Neuron (in vitro differentiated cells): ENCODE measurements at regions not wholly inside any gene's neighbourhood (a gene's known extent, or its start where the extent isn't known, plus 50 kb on each side); places are given as distances from the start of the nearest gene placed in this dataset.
"Not testable (repeated sequence)": the region's sequence is repeated elsewhere in the genome, so short reads cannot be mapped to it uniquely, and the experiment has no call there.

Source experiments
- H2AFZ ChIP-seq: one replicate; pipeline ENCODE4 v1.6.1; 2013; ENCODE audit warnings: low read depth, mild to moderate bottlenecking, inconsistent platforms, low read length, moderate library complexity
- H3K27me3 ChIP-seq: one replicate; pipeline ENCODE4 v1.6.1; 2013; ENCODE audit warnings: low read length; ENCODE audit not compliant: insufficient read depth
- H3K36me3 ChIP-seq: one replicate; pipeline ENCODE4 v1.6.1; 2013; ENCODE audit warnings: low read length; ENCODE audit not compliant: insufficient read depth
- H3K4me1 ChIP-seq: one replicate; pipeline ENCODE4 v1.6.1; 2013; ENCODE audit warnings: low read length; ENCODE audit not compliant: insufficient read depth
- H3K4me3 ChIP-seq: 2 replicates; pipeline ENCODE4 v1.5.1; 2013; ENCODE audit warnings: mild to moderate bottlenecking, low read length, moderate library complexity
- H3K9me3 ChIP-seq: one replicate; pipeline ENCODE4 v1.6.1; 2013; ENCODE audit warnings: low read length

- H2AFZ ChIP-seq, result no peak overlapping the region
- peaks cover 6% of the 10 kb centered on the region for H3K4me1 ChIP-seq
- no peaks in the 10 kb centered on the region for H3K27me3 ChIP-seq
- no peaks in the 10 kb centered on the region for H3K9me3 ChIP-seq
- H3K36me3 ChIP-seq, result no peaks in the 10 kb centered on the region
- H3K4me3 ChIP-seq, result no peak overlapping the region
These were observed 127.9 kb downstream of the PABPC4L start for GRCh38 chr4:134073711-134074110.

GRCh38 chr4:134072137-134072536, 129.5 kb downstream of the PABPC4L start:
- no peaks in the 10 kb centered on the region for H3K36me3 ChIP-seq
- H3K4me1 ChIP-seq, result peaks cover 6% of the 10 kb centered on the region
- no peaks in the 10 kb centered on the region for H3K27me3 ChIP-seq
- no peaks in the 10 kb centered on the region for H3K9me3 ChIP-seq
- H3K4me3 ChIP-seq, result no peak overlapping the region
- no peak overlapping the region for H2AFZ ChIP-seq

GRCh38 chr4:134070174-134070573, 131.4 kb downstream of the PABPC4L start:
- Histone ChIP-seq H3K4me3 (no peak overlapping the region), H3K36me3 (no peaks in the 10 kb centered on the region), H3K27me3 (no peaks in the 10 kb centered on the region), H2AFZ (no peak overlapping the region), H3K4me1 (peaks cover 6% of the 10 kb centered on the region), H3K9me3 (no peaks in the 10 kb centered on the region)

GRCh38 chr4:134057356-134057755, 144.2 kb downstream of the PABPC4L start:
- Histone ChIP-seq H3K4me1 (no peaks in the 10 kb centered on the region), H3K27me3 (no peaks in the 10 kb centered on the region), H3K36me3 (no peaks in the 10 kb centered on the region), H3K9me3 (no peaks in the 10 kb centered on the region), H3K4me3 (no peak overlapping the region), H2AFZ (no peak overlapping the region)

GRCh38 chr4:134046221-134046620, 155.4 kb downstream of the PABPC4L start:
- not testable (repeated sequence) for H3K4me3 ChIP-seq, H3K9me3 ChIP-seq, H3K27me3 ChIP-seq, H2AFZ ChIP-seq, H3K4me1 ChIP-seq, H3K36me3 ChIP-seq

- Histone ChIP-seq H3K27me3 (no peaks in the 10 kb centered on the region), H3K36me3 (no peaks in the 10 kb centered on the region), H3K4me3 (no peak overlapping the region), H3K9me3 (no peaks in the 10 kb centered on the region), H2AFZ (no peak overlapping the region), H3K4me1 (no peaks in the 10 kb centered on the region)
These were observed 156.2 kb downstream of the PABPC4L start for GRCh38 chr4:134045411-134045810.

- no peaks in the 10 kb centered on the region for H3K4me1 ChIP-seq
- no peaks in the 10 kb centered on the region for H3K9me3 ChIP-seq
- no peaks in the 10 kb centered on the region for H3K36me3 ChIP-seq
- H3K27me3 ChIP-seq, result no peaks in the 10 kb centered on the region
- no peak overlapping the region for H2AFZ ChIP-seq
- no peak overlapping the region for H3K4me3 ChIP-seq
These were observed 158.3 kb downstream of the PABPC4L start for GRCh38 chr4:134043266-134043665.

GRCh38 chr4:134028421-134028820, 173.2 kb downstream of the PABPC4L start:
- H2AFZ ChIP-seq, result no peak overlapping the region
- no peaks in the 10 kb centered on the region for H3K4me1 ChIP-seq
- no peaks in the 10 kb centered on the region for H3K27me3 ChIP-seq
- no peaks in the 10 kb centered on the region for H3K36me3 ChIP-seq
- no peak overlapping the region for H3K4me3 ChIP-seq
- no peaks in the 10 kb centered on the region for H3K9me3 ChIP-seq

GRCh38 chr4:134027931-134028330, 173.7 kb downstream of the PABPC4L start:
- H3K27me3 ChIP-seq, result no peaks in the 10 kb centered on the region
- no peak overlapping the region for H2AFZ ChIP-seq
- H3K4me3 ChIP-seq, result no peak overlapping the region
- no peaks in the 10 kb centered on the region for H3K4me1 ChIP-seq
- H3K36me3 ChIP-seq, result no peaks in the 10 kb centered on the region
- no peaks in the 10 kb centered on the region for H3K9me3 ChIP-seq

- H3K27me3 ChIP-seq, result no peaks in the 10 kb centered on the region
- no peaks in the 10 kb centered on the region for H3K4me1 ChIP-seq
- H3K36me3 ChIP-seq, result no peaks in the 10 kb centered on the region
- H3K4me3 ChIP-seq, result no peak overlapping the region
- H2AFZ ChIP-seq, result no peak overlapping the region
- no peaks in the 10 kb centered on the region for H3K9me3 ChIP-seq
These were observed 177.3 kb downstream of the PABPC4L start for GRCh38 chr4:134024251-134024650.

GRCh38 chr4:134019657-134020056, 181.9 kb downstream of the PABPC4L start:
- Histone ChIP-seq H2AFZ (no peak overlapping the region), H3K4me3 (no peak overlapping the region), H3K4me1 (no peaks in the 10 kb centered on the region), H3K27me3 (no peaks in the 10 kb centered on the region), H3K9me3 (no peaks in the 10 kb centered on the region), H3K36me3 (no peaks in the 10 kb centered on the region)

GRCh38 chr4:134018846-134019245, 182.7 kb downstream of the PABPC4L start:
- Histone ChIP-seq H3K9me3 (no peaks in the 10 kb centered on the region), H3K4me1 (no peaks in the 10 kb centered on the region), H3K4me3 (no peak overlapping the region), H2AFZ (no peak overlapping the region), H3K27me3 (no peaks in the 10 kb centered on the region), H3K36me3 (no peaks in the 10 kb centered on the region)

- Histone ChIP-seq H3K9me3 (no peaks in the 10 kb centered on the region), H3K36me3 (no peaks in the 10 kb centered on the region), H3K4me3 (no peak overlapping the region), H2AFZ (no peak overlapping the region), H3K27me3 (no peaks in the 10 kb centered on the region), H3K4me1 (no peaks in the 10 kb centered on the region)
These were observed 200.5 kb downstream of the PABPC4L start for GRCh38 chr4:134001057-134001456.

- H2AFZ ChIP-seq, result no peak overlapping the region
- H3K36me3 ChIP-seq, result no peaks in the 10 kb centered on the region
- H3K27me3 ChIP-seq, result no peaks in the 10 kb centered on the region
- no peaks in the 10 kb centered on the region for H3K4me1 ChIP-seq
- H3K9me3 ChIP-seq, result no peaks in the 10 kb centered on the region
- H3K4me3 ChIP-seq, result no peak overlapping the region
These were observed 204.2 kb downstream of the PABPC4L start for GRCh38 chr4:133997436-133997835.
